ENCODE measurements at regions not wholly inside any gene's neighbourhood (a gene's known extent, or its start where the extent isn't known, plus 50 kb on each side); places are given as distances from the start of the nearest gene placed in this dataset.

GRCh38 chr4:4667622-4668081 is 125.8 kb upstream of the STX18 start:
- no peak overlapping the region for H2AFZ ChIP-seq
- H3K4me3 ChIP-seq, result no peak overlapping the region
- no peaks in the 10 kb centered on the region for H3K36me3 ChIP-seq (replicated peaks; ENCODE audit: insufficient read depth, low read depth)
- H3K4me1 ChIP-seq (ENCODE audit: insufficient read depth), result peaks cover 12% of the 10 kb centered on the region
- H3K4me2 ChIP-seq, result peak overlapping the region; percentile 58
- H3K27ac ChIP-seq, result no peak overlapping the region
- 27% methylated on average over 14 of the region's 14 CpGs for WGBS (ENCODE audit: low lambda C conversion rate, missing lambda C conversion rate)
- no peaks in the 10 kb centered on the region for H3K9me3 ChIP-seq (ENCODE audit: low read depth)
- no peaks in the 10 kb centered on the region for H3K79me2 ChIP-seq
- H4K20me1 ChIP-seq (ENCODE audit: insufficient read depth, poor library complexity, severe bottlenecking), result no peaks in the 10 kb centered on the region
- no peak for TF ChIP-seq EZH2phosphoT487 (IDR thresholded peaks at IDR 0.05; ENCODE audit: low read depth, severe bottlenecking, unreplicated experiment)
- no peak for TF ChIP-seq CTCF (IDR thresholded peaks at IDR 0.05; ENCODE audit: poor library complexity)
- TF ChIP-seq EZH2 (IDR thresholded peaks at IDR 0.05; ENCODE audit: borderline replicate concordance), result no peak
- H3K27me3 ChIP-seq, result no peaks in the 10 kb centered on the region
- no peaks in the 10 kb centered on the region for H3K9me2 ChIP-seq (replicated peaks; ENCODE audit: insufficient read depth)
- DNase-seq (ENCODE audit: low spot score), result no peak

- peak; percentile 31 for DNase-seq (ENCODE audit: low spot score)
- 24% methylated on average over 14 of the region's 14 CpGs for WGBS (ENCODE audit: low lambda C conversion rate, missing lambda C conversion rate)
- no peak overlapping the region for H3K4me3 ChIP-seq
These were observed 125.1 kb upstream of the STX18 start for GRCh38 chr4:4666693-4667621.

GRCh38 chr4:4666187-4666586 is 124.3 kb upstream of the STX18 start:
- no peaks in the 10 kb centered on the region for H3K36me3 ChIP-seq (replicated peaks; ENCODE audit: insufficient read depth, low read depth)
- no peaks in the 10 kb centered on the region for H3K79me2 ChIP-seq
- 61% methylated on average over 7 of the region's 7 CpGs for WGBS (ENCODE audit: low lambda C conversion rate, missing lambda C conversion rate)
- no peak overlapping the region for H3K27ac ChIP-seq
- H3K4me3 ChIP-seq, result no peak overlapping the region
- H3K27me3 ChIP-seq, result no peaks in the 10 kb centered on the region
- no peaks in the 10 kb centered on the region for H3K9me2 ChIP-seq (replicated peaks; ENCODE audit: insufficient read depth)
- no peak for DNase-seq (ENCODE audit: low spot score)
- peaks cover 12% of the 10 kb centered on the region for H3K4me1 ChIP-seq (ENCODE audit: insufficient read depth)
- H3K9me3 ChIP-seq (ENCODE audit: low read depth), result no peaks in the 10 kb centered on the region
- no peak for TF ChIP-seq EZH2 (IDR thresholded peaks at IDR 0.05; ENCODE audit: borderline replicate concordance)
- TF ChIP-seq EZH2phosphoT487 (IDR thresholded peaks at IDR 0.05; ENCODE audit: low read depth, severe bottlenecking, unreplicated experiment), result no peak
- no peak for TF ChIP-seq CTCF (IDR thresholded peaks at IDR 0.05; ENCODE audit: poor library complexity)
- no peaks in the 10 kb centered on the region for H4K20me1 ChIP-seq (ENCODE audit: insufficient read depth, poor library complexity, severe bottlenecking)
- no peak overlapping the region for H3K4me2 ChIP-seq
- no peak overlapping the region for H2AFZ ChIP-seq

More at GRCh38 chr4:4666693-4667621, 125.1 kb upstream of the STX18 start:
- peaks cover 12% of the 10 kb centered on the region for H3K4me1 ChIP-seq (ENCODE audit: insufficient read depth)
- no peaks in the 10 kb centered on the region for H4K20me1 ChIP-seq (ENCODE audit: insufficient read depth, poor library complexity, severe bottlenecking)
- no peaks in the 10 kb centered on the region for H3K79me2 ChIP-seq
- TF ChIP-seq EZH2 (IDR thresholded peaks at IDR 0.05; ENCODE audit: borderline replicate concordance) (no peak), CTCF (IDR thresholded peaks at IDR 0.05; ENCODE audit: poor library complexity) (no peak), EZH2phosphoT487 (IDR thresholded peaks at IDR 0.05; ENCODE audit: low read depth, severe bottlenecking, unreplicated experiment) (no peak)
- H3K9me2 ChIP-seq (replicated peaks; ENCODE audit: insufficient read depth), result no peaks in the 10 kb centered on the region
- no peaks in the 10 kb centered on the region for H3K36me3 ChIP-seq (replicated peaks; ENCODE audit: insufficient read depth, low read depth)
- peak overlapping the region; percentile 32 for H3K27ac ChIP-seq
- no peaks in the 10 kb centered on the region for H3K27me3 ChIP-seq
- no peaks in the 10 kb centered on the region for H3K9me3 ChIP-seq (ENCODE audit: low read depth)
- peak overlapping the region; percentile 58 for H3K4me2 ChIP-seq
- H2AFZ ChIP-seq, result no peak overlapping the region

Measured in hepatocyte (in vitro differentiated cells).